ENCODE measurements at regions not wholly inside any gene's neighbourhood (a gene's known extent, or its start where the extent isn't known, plus 50 kb on each side); places are given as distances from the start of the nearest gene placed in this dataset.
"Not testable (repeated sequence)": the region's sequence is repeated elsewhere in the genome, so short reads cannot be mapped to it uniquely, and the experiment has no call there.

DNA sequence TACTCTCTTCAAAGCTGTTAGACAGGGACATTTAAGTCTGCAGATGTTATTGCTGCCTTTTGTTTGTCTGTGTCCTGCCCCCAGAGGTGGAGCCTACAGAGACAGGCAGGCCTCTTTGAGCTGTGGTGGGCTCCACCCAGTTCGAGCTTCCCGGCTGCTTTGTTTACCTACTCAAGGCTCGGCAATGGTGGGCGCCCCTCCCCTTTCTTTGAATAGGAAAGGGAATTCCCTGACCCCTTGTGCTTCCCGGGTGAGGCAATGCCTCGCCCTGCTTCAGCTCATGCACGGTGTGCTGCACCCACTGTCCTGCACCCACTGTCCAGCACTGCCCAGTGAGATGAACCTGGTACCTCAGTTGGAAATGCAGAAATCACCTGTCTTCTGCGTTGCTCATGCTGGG is 435.8 kb upstream of the GRIN3A start:
- not testable (repeated sequence) for H3K4me3 ChIP-seq (ENCODE audit: low read depth in 1 of 2, low read length in 2 of 2); H3K27me3 ChIP-seq (ENCODE audit: control insufficient read depth in 1 of 2, insufficient read depth in 2 of 2, low read length in 2 of 2); H3K27ac ChIP-seq (ENCODE audit: low read depth, low read length); H3K9me3 ChIP-seq (ENCODE audit: control insufficient read depth in 1 of 2, low read length in 2 of 2); H3K4me1 ChIP-seq (ENCODE audit: control insufficient read depth in 1 of 2, insufficient read depth in 2 of 2, low read length in 2 of 2); H3K9ac ChIP-seq (ENCODE audit: low read depth in 1 of 2, low read length in 2 of 2); H3K36me3 ChIP-seq (ENCODE audit: control insufficient read depth in 1 of 2, insufficient read depth in 2 of 2, low read length in 2 of 2)

DNA sequence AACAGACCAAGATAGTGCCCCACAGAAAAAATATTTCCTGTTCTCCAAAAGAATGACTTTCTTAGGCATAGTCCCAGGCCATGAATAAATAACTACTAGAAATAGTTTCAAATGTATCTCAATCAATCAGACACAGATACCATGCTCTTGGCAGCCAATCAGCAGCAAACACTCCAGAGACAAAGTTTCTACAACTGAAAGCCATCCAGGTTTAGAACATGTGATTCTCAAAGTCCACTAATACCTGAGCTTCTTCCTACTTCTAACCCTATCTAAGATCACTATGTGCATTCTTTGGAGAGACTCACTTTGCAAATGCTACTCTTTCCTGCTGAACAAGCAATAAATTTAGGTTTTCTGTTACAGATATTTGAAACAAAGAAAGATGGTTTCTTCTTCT is 425.8 kb upstream of the GRIN3A start:
- Histone ChIP-seq H3K36me3 (ENCODE audit: control insufficient read depth in 1 of 2, insufficient read depth in 2 of 2, low read length in 2 of 2) (no peaks in the 10 kb centered on the region), H3K4me3 (ENCODE audit: low read depth in 1 of 2, low read length in 2 of 2) (no peak overlapping the region), H3K27me3 (ENCODE audit: control insufficient read depth in 1 of 2, insufficient read depth in 2 of 2, low read length in 2 of 2) (no peaks in the 10 kb centered on the region), H3K9ac (ENCODE audit: low read depth in 1 of 2, low read length in 2 of 2) (no peak overlapping the region), H3K4me1 (ENCODE audit: control insufficient read depth in 1 of 2, insufficient read depth in 2 of 2, low read length in 2 of 2) (no peaks in the 10 kb centered on the region), H3K9me3 (ENCODE audit: control insufficient read depth in 1 of 2, low read length in 2 of 2) (no peaks in the 10 kb centered on the region), H3K27ac (ENCODE audit: low read depth, low read length) (no peak overlapping the region)

DNA sequence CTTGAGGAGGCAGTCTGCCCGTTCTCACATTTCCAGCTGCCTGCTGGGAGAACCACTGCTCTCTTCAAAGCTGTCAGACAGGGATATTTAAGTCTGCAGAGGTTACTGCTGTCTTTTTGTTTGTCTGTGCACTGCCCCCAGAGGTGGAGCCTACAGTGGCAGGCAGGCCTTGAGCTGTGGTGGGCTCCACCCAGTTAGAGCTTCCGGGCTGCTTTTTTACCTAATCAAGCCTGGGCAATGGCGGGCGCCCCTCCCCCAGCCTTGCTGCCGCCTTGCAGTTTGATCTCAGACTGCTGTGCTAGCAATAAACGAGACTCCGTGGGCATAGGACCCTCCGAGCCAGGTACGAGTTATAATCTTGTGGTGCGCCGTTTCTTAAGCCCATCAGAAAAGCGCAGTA is 414.6 kb upstream of the GRIN3A start:
- H3K36me3 ChIP-seq (ENCODE audit: control insufficient read depth in 1 of 2, insufficient read depth in 2 of 2, low read length in 2 of 2); H3K9me3 ChIP-seq (ENCODE audit: control insufficient read depth in 1 of 2, low read length in 2 of 2); H3K27ac ChIP-seq (ENCODE audit: low read depth, low read length); H3K27me3 ChIP-seq (ENCODE audit: control insufficient read depth in 1 of 2, insufficient read depth in 2 of 2, low read length in 2 of 2); H3K4me3 ChIP-seq (ENCODE audit: low read depth in 1 of 2, low read length in 2 of 2); H3K4me1 ChIP-seq (ENCODE audit: control insufficient read depth in 1 of 2, insufficient read depth in 2 of 2, low read length in 2 of 2); H3K9ac ChIP-seq (ENCODE audit: low read depth in 1 of 2, low read length in 2 of 2): not testable (repeated sequence)

DNA sequence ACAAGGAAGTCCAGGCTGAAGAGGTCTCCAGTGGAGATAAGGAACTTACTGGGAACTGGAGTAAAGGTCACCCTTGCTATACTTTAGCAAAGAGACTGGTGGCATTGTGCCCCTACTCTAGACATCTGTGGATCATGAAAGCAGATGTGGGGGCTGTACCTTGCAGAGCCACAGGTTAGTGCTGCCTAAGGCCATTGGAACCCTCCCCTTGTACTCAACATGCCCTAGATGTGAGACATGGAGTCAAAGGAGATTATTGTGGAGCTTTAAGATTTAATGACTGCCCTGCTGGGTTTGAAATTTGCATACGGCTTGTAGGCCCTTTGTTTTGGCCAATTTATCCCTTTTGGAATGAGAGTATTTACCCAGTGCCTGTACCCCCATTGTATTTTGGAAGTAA is 397.3 kb upstream of the GRIN3A start:
- Histone ChIP-seq H3K36me3 (ENCODE audit: control insufficient read depth in 1 of 2, insufficient read depth in 2 of 2, low read length in 2 of 2) (no peaks in the 10 kb centered on the region), H3K4me3 (ENCODE audit: low read depth in 1 of 2, low read length in 2 of 2) (no peak overlapping the region), H3K9me3 (ENCODE audit: control insufficient read depth in 1 of 2, low read length in 2 of 2) (no peaks in the 10 kb centered on the region), H3K27me3 (ENCODE audit: control insufficient read depth in 1 of 2, insufficient read depth in 2 of 2, low read length in 2 of 2) (no peaks in the 10 kb centered on the region), H3K9ac (ENCODE audit: low read depth in 1 of 2, low read length in 2 of 2) (no peak overlapping the region), H3K27ac (ENCODE audit: low read depth, low read length) (no peak overlapping the region), H3K4me1 (ENCODE audit: control insufficient read depth in 1 of 2, insufficient read depth in 2 of 2, low read length in 2 of 2) (no peaks in the 10 kb centered on the region)

DNA sequence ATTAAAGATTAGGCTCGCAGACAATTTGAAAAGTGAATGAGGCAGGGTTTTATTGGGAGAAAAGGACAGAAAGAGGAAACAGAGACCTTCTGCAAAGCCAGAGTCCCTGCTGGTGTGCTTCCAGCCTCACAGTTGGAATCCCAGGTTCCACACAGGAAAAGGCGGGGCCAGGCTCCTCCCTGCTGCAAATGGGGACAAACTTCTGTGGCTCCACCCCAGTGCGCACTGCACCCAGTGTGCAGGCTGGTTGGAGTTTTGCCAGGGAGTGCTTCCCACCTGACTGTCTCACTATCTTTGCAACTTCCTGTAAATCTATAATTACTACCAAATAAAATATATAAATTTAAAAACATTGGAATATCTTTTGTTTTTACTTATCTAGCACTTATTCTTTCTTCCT is 386.0 kb upstream of the GRIN3A start:
- H3K4me3 ChIP-seq (ENCODE audit: low read depth in 1 of 2, low read length in 2 of 2): no peak overlapping the region
- H3K27me3 ChIP-seq (ENCODE audit: control insufficient read depth in 1 of 2, insufficient read depth in 2 of 2, low read length in 2 of 2): no peaks in the 10 kb centered on the region
- no peaks in the 10 kb centered on the region for H3K36me3 ChIP-seq (ENCODE audit: control insufficient read depth in 1 of 2, insufficient read depth in 2 of 2, low read length in 2 of 2)
- H3K27ac ChIP-seq (ENCODE audit: low read depth, low read length): no peak overlapping the region
- no peak overlapping the region for H3K9ac ChIP-seq (ENCODE audit: low read depth in 1 of 2, low read length in 2 of 2)
- H3K4me1 ChIP-seq (ENCODE audit: control insufficient read depth in 1 of 2, insufficient read depth in 2 of 2, low read length in 2 of 2): no peaks in the 10 kb centered on the region
- no peaks in the 10 kb centered on the region for H3K9me3 ChIP-seq (ENCODE audit: control insufficient read depth in 1 of 2, low read length in 2 of 2)

DNA sequence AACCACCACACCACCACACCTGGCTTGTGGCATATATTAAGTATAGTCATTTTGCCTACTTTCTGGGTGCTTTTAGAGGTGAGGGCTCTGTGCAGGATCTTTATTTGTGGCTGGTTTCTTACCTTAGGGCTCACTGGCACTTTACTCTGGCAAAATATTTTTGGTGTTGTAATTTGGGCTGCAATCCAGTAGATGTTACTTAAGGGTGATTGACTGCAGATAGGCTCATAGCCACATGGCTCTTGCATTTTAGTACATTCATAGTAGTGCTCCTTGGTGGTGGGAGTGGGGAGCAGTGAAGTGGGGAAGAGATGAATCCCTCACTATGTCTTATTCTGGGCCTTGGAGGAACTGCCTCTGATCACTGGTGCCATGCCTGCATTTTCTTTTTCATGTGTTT is 376.1 kb upstream of the GRIN3A start:
- Histone ChIP-seq H3K27ac (ENCODE audit: low read depth, low read length) (no peak overlapping the region), H3K9me3 (ENCODE audit: control insufficient read depth in 1 of 2, low read length in 2 of 2) (peaks cover 0 to 6% of the 10 kb centered on the region in 2 donors), H3K36me3 (ENCODE audit: control insufficient read depth in 1 of 2, insufficient read depth in 2 of 2, low read length in 2 of 2) (no peaks in the 10 kb centered on the region), H3K4me3 (ENCODE audit: low read depth in 1 of 2, low read length in 2 of 2) (no peak overlapping the region), H3K9ac (ENCODE audit: low read depth in 1 of 2, low read length in 2 of 2) (no peak overlapping the region), H3K27me3 (ENCODE audit: control insufficient read depth in 1 of 2, insufficient read depth in 2 of 2, low read length in 2 of 2) (no peaks in the 10 kb centered on the region), H3K4me1 (ENCODE audit: control insufficient read depth in 1 of 2, insufficient read depth in 2 of 2, low read length in 2 of 2) (no peaks in the 10 kb centered on the region)

DNA sequence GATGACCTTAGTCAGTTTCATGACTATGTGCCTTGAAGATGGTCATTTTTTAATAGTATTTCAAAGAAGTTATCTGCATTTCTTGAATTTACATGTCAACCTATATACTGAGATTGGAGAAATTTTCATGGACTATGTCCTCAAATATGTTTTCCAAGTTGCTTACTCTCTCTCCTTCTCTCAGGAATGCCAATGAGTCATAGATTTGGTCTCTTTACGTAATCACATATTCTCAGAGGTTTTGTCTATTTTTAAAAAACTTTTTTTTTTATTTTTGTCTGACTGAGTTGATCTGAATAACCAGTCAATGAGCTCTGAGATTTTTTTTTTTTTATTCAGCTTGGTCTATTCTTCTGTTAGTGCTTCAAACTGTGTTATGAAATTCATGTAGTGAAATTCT is 374.7 kb upstream of the GRIN3A start:
- Histone ChIP-seq H3K9ac (ENCODE audit: low read depth in 1 of 2, low read length in 2 of 2) (no peak overlapping the region), H3K4me3 (ENCODE audit: low read depth in 1 of 2, low read length in 2 of 2) (no peak overlapping the region), H3K4me1 (ENCODE audit: control insufficient read depth in 1 of 2, insufficient read depth in 2 of 2, low read length in 2 of 2) (no peaks in the 10 kb centered on the region), H3K9me3 (ENCODE audit: control insufficient read depth in 1 of 2, low read length in 2 of 2) (peaks cover 0 to 6% of the 10 kb centered on the region in 2 donors), H3K27me3 (ENCODE audit: control insufficient read depth in 1 of 2, insufficient read depth in 2 of 2, low read length in 2 of 2) (no peaks in the 10 kb centered on the region), H3K27ac (ENCODE audit: low read depth, low read length) (no peak overlapping the region), H3K36me3 (ENCODE audit: control insufficient read depth in 1 of 2, insufficient read depth in 2 of 2, low read length in 2 of 2) (no peaks in the 10 kb centered on the region)

DNA sequence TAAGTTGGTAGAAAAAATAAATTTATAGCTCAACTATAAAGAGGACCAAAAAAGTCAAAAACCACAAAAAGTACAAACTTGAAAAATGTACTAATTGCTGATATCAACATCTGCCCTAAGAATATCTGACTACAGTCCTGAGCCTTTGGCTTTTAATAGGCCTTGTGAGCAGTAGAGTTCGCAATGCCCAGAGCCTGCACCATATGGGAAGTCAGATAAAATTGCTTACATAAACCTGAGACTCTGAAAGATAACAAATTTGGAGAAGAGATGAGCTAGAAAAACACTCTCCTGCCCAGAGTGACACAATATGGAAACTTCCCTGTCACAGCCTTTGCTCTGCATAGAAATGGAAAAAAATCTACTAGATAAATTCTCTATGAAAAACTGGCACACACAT is 368.0 kb upstream of the GRIN3A start:
- H3K27ac ChIP-seq (ENCODE audit: low read depth, low read length): no peak overlapping the region
- no peak overlapping the region for H3K4me3 ChIP-seq (ENCODE audit: low read depth in 1 of 2, low read length in 2 of 2)
- H3K9ac ChIP-seq (ENCODE audit: low read depth in 1 of 2, low read length in 2 of 2): no peak overlapping the region
- no peaks in the 10 kb centered on the region for H3K9me3 ChIP-seq (ENCODE audit: control insufficient read depth in 1 of 2, low read length in 2 of 2)
- no peaks in the 10 kb centered on the region for H3K36me3 ChIP-seq (ENCODE audit: control insufficient read depth in 1 of 2, insufficient read depth in 2 of 2, low read length in 2 of 2)
- H3K27me3 ChIP-seq (ENCODE audit: control insufficient read depth in 1 of 2, insufficient read depth in 2 of 2, low read length in 2 of 2): no peaks in the 10 kb centered on the region
- H3K4me1 ChIP-seq (ENCODE audit: control insufficient read depth in 1 of 2, insufficient read depth in 2 of 2, low read length in 2 of 2): no peaks in the 10 kb centered on the region

DNA sequence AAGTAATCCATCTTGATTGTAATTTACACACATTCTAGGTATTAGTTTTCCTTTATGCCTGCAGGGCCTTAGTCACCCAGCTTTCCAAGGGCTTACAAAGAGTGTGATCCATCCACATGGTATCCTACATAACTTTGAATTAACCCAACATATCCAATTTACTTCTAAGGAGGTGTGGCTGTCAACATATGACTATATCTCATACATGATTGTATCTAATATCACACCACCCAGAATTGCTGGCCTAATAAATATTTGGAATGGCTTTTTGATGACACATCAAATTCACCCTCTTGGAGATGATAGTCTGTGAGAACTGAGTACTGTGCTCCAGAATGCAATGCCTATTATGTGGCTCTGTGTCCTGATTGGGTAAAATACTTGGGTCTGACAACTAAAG is 363.3 kb upstream of the GRIN3A start:
- Histone ChIP-seq H3K27me3 (ENCODE audit: control insufficient read depth in 1 of 2, insufficient read depth in 2 of 2, low read length in 2 of 2) (no peaks in the 10 kb centered on the region), H3K27ac (ENCODE audit: low read depth, low read length) (no peak overlapping the region), H3K9ac (ENCODE audit: low read depth in 1 of 2, low read length in 2 of 2) (no peak overlapping the region), H3K4me1 (ENCODE audit: control insufficient read depth in 1 of 2, insufficient read depth in 2 of 2, low read length in 2 of 2) (no peaks in the 10 kb centered on the region), H3K4me3 (ENCODE audit: low read depth in 1 of 2, low read length in 2 of 2) (no peak overlapping the region), H3K9me3 (ENCODE audit: control insufficient read depth in 1 of 2, low read length in 2 of 2) (no peaks in the 10 kb centered on the region), H3K36me3 (ENCODE audit: control insufficient read depth in 1 of 2, insufficient read depth in 2 of 2, low read length in 2 of 2) (no peaks in the 10 kb centered on the region)

DNA sequence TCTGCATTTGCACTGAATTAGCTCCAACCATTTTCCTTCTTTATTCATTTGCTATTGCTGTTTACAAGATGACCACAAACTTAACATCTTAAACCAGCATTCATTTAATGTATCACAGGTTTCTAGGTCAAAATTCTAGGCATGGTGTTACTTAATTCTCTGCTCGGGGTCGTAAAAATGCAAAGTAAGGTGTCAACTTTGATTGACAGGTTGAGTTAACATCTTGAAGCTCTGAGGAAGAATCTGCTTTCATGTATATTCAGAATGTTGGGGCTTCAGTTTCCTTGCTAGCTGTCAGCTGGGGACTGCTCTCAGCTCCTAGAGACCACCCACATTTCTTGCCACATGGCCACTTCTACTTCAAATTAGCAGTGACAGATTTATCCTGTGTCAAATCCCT is 348.7 kb upstream of the GRIN3A start:
- Histone ChIP-seq H3K4me1 (ENCODE audit: control insufficient read depth in 1 of 2, insufficient read depth in 2 of 2, low read length in 2 of 2) (no peaks in the 10 kb centered on the region), H3K4me3 (ENCODE audit: low read depth in 1 of 2, low read length in 2 of 2) (no peak overlapping the region), H3K36me3 (ENCODE audit: control insufficient read depth in 1 of 2, insufficient read depth in 2 of 2, low read length in 2 of 2) (no peaks in the 10 kb centered on the region), H3K27me3 (ENCODE audit: control insufficient read depth in 1 of 2, insufficient read depth in 2 of 2, low read length in 2 of 2) (no peaks in the 10 kb centered on the region), H3K9ac (ENCODE audit: low read depth in 1 of 2, low read length in 2 of 2) (no peak overlapping the region), H3K9me3 (ENCODE audit: control insufficient read depth in 1 of 2, low read length in 2 of 2) (no peaks in the 10 kb centered on the region), H3K27ac (ENCODE audit: low read depth, low read length) (no peak overlapping the region)

DNA sequence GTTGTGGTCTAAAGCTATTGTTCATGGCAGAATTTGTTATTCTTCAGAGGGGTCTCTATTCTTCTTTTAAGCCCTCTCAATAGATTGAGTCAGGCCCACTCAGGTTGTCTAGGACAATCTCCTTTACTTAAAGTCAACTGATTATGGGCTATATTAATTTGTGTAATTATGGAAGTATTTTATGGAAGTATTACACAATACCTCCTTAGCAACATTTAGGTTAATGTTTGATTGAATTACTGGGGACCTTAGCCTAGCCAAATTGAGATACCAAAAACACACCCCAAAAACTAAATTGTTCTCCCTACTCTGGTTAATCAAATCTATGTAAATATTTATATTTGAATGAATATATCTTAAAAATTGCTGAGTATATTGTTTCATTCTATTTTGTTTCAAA is 347.1 kb upstream of the GRIN3A start:
- no peak overlapping the region for H3K4me3 ChIP-seq (ENCODE audit: low read depth in 1 of 2, low read length in 2 of 2)
- H3K9me3 ChIP-seq (ENCODE audit: control insufficient read depth in 1 of 2, low read length in 2 of 2): no peaks in the 10 kb centered on the region
- H3K27me3 ChIP-seq (ENCODE audit: control insufficient read depth in 1 of 2, insufficient read depth in 2 of 2, low read length in 2 of 2): no peaks in the 10 kb centered on the region
- no peaks in the 10 kb centered on the region for H3K36me3 ChIP-seq (ENCODE audit: control insufficient read depth in 1 of 2, insufficient read depth in 2 of 2, low read length in 2 of 2)
- no peaks in the 10 kb centered on the region for H3K4me1 ChIP-seq (ENCODE audit: control insufficient read depth in 1 of 2, insufficient read depth in 2 of 2, low read length in 2 of 2)
- H3K9ac ChIP-seq (ENCODE audit: low read depth in 1 of 2, low read length in 2 of 2): no peak overlapping the region
- no peak overlapping the region for H3K27ac ChIP-seq (ENCODE audit: low read depth, low read length)

Data from duodenal mucosa (tissue), 2 donors.